ENCODE measurements at regions not wholly inside any gene's neighbourhood (a gene's known extent, or its start where the extent isn't known, plus 50 kb on each side); places are given as distances from the start of the nearest gene placed in this dataset.

DNA sequence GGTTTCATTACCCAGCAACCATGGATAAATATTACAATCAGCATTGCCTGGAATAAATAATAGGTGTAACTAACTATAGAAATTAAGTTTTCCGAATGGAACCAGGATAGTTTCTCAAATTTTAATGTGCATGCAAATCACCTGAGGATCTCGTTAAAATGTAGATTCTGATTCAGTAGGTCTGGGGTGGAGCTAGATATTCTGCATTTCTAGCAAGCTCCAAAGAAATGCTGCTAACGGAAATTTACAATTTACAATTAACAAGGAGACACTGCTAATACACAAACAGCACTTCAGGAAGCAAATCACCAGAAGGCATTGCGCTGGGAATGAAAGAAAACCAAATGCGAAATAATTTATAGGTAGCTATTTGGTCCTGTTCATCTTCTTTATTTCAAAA lies 597.5 kb upstream of the KLF12 start:
- no peak for TF ChIP-seq FOXM1 (IDR thresholded peaks at IDR 0.05; ENCODE audit: borderline replicate concordance, low read depth)
- TF ChIP-seq TAF1 (IDR thresholded peaks at IDR 0.05; ENCODE audit: low read depth), result no peak
- TF ChIP-seq NFIC (IDR thresholded peaks at IDR 0.05), result no peak
- TF ChIP-seq TCF12 (IDR thresholded peaks at IDR 0.05; ENCODE audit: low read depth), result no peak
- TF ChIP-seq CREB1 (IDR thresholded peaks at IDR 0.05; ENCODE audit: low read depth), result no peak
- no peak for TF ChIP-seq EGR1 (IDR thresholded peaks at IDR 0.05)
- TF ChIP-seq, protein P1, sequence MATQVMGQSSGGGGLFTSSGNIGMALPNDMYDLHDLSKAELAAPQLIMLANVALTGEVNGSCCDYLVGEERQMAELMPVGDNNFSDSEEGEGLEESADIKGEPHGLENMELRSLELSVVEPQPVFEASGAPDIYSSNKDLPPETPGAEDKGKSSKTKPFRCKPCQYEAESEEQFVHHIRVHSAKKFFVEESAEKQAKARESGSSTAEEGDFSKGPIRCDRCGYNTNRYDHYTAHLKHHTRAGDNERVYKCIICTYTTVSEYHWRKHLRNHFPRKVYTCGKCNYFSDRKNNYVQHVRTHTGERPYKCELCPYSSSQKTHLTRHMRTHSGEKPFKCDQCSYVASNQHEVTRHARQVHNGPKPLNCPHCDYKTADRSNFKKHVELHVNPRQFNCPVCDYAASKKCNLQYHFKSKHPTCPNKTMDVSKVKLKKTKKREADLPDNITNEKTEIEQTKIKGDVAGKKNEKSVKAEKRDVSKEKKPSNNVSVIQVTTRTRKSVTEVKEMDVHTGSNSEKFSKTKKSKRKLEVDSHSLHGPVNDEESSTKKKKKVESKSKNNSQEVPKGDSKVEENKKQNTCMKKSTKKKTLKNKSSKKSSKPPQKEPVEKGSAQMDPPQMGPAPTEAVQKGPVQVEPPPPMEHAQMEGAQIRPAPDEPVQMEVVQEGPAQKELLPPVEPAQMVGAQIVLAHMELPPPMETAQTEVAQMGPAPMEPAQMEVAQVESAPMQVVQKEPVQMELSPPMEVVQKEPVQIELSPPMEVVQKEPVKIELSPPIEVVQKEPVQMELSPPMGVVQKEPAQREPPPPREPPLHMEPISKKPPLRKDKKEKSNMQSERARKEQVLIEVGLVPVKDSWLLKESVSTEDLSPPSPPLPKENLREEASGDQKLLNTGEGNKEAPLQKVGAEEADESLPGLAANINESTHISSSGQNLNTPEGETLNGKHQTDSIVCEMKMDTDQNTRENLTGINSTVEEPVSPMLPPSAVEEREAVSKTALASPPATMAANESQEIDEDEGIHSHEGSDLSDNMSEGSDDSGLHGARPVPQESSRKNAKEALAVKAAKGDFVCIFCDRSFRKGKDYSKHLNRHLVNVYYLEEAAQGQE (IDR thresholded peaks at IDR 0.05; ENCODE audit: low read depth), result no peak
- TF ChIP-seq RAD21 (IDR thresholded peaks at IDR 0.05; ENCODE audit: low read depth), result no peak
- no peak for TF ChIP-seq CEBPB (IDR thresholded peaks at IDR 0.05)

DNA sequence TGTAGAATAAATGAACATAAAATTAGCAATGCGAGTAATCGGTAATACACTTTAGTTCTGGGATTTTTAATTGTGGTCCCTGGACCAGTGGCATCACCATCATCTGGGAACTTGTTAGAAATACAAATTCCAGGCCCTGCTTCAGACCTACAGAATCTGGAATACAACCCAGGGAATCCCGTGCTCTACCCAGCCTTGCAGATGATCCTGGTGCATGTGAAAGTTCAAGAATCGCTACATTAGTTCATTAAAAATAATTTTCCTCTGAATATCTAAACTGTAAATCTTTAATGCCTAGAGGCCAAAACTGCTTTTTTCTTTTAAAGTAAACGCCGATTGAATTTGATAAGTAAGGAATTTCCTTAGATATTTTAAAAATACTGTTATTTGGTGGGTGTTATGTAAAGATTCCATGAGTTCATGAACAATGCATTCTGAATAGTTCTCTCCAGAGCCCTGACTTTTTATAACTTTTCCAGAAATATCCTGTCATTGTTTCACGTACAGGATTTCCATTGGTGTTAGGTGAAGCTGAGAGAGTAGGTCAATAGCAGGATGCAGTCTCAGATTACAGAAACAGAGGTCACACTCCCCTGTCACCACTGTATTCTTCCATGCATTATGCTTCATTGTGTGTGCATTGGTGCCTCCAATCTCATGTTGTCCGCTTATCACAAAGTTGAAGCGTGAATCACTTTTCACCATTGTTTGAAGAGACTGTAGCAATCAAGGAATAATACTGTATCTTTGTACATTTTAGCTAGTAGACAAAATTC lies 596.5 kb upstream of the KLF12 start:
- TF ChIP-seq ZBTB7A (IDR thresholded peaks at IDR 0.05; ENCODE audit: low read depth) (no peak), NFIC (IDR thresholded peaks at IDR 0.05) (no peak), TAF1 (IDR thresholded peaks at IDR 0.05; ENCODE audit: low read depth) (no peak), TCF12 (IDR thresholded peaks at IDR 0.05; ENCODE audit: low read depth) (no peak), EP300 (IDR thresholded peaks at IDR 0.05; ENCODE audit: borderline replicate concordance) (no peak), MAX (IDR thresholded peaks at IDR 0.05) (no peak), FOXM1 (IDR thresholded peaks at IDR 0.05; ENCODE audit: borderline replicate concordance, low read depth) (no peak), EGR1 (IDR thresholded peaks at IDR 0.05) (no peak), CEBPB (IDR thresholded peaks at IDR 0.05) (no peak), CREB1 (IDR thresholded peaks at IDR 0.05; ENCODE audit: low read depth) (no peak), TEAD4 (IDR thresholded peaks at IDR 0.05) (no peak), USF1 (IDR thresholded peaks at IDR 0.05) (no peak)
- TF ChIP-seq, protein P1 (IDR thresholded peaks at IDR 0.05; ENCODE audit: low read depth), result no peak

- TF ChIP-seq YY1 (IDR thresholded peaks at IDR 0.05; ENCODE audit: low read depth) (no peak), EP300 (IDR thresholded peaks at IDR 0.05; ENCODE audit: borderline replicate concordance) (no peak), MAX (IDR thresholded peaks at IDR 0.05) (no peak), CEBPB (IDR thresholded peaks at IDR 0.05) (no peak), ZBTB7A (IDR thresholded peaks at IDR 0.05; ENCODE audit: low read depth) (no peak), TEAD4 (IDR thresholded peaks at IDR 0.05) (no peak), NFIC (IDR thresholded peaks at IDR 0.05) (no peak), USF1 (IDR thresholded peaks at IDR 0.05) (no peak), CREB1 (IDR thresholded peaks at IDR 0.05; ENCODE audit: low read depth) (no peak), FOXM1 (IDR thresholded peaks at IDR 0.05; ENCODE audit: borderline replicate concordance, low read depth) (no peak), RAD21 (IDR thresholded peaks at IDR 0.05; ENCODE audit: low read depth) (no peak), TCF12 (IDR thresholded peaks at IDR 0.05; ENCODE audit: low read depth) (no peak)
- TF ChIP-seq, protein P1 (IDR thresholded peaks at IDR 0.05; ENCODE audit: low read depth), result no peak
Observed at GRCh38 chr13:74726206-74726605, 592.0 kb upstream of the KLF12 start.

DNA sequence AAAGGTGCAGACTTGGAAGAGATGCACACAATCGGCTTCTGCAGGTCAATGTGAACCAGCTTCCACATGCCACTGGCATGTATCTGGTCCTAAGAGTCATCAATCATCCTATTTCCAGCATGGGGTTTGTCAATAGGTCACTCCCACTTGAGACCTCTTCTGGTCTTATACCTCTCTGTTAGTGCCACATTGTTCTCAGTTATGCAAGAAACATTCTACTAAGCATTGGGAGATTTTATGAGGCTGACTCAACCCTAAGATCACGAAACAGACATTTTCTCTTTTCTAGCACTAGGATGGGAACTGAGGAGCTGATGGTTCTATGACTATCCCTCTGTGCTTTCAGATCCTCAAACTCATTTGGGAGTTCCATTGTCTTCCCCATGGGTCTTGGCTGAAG lies 581.5 kb upstream of the KLF12 start:
- TF ChIP-seq TAF1 (IDR thresholded peaks at IDR 0.05; ENCODE audit: low read depth) (no peak), TEAD4 (IDR thresholded peaks at IDR 0.05) (no peak), ZBTB7A (IDR thresholded peaks at IDR 0.05; ENCODE audit: low read depth) (no peak), USF1 (IDR thresholded peaks at IDR 0.05) (no peak)

Data from Ishikawa (cell line).